Right hindlimb (tissue), 1 donor: ENCODE measurements at regions not wholly inside any gene's neighbourhood (a gene's known extent, or its start where the extent isn't known, plus 50 kb on each side); places are given as distances from the start of the nearest gene placed in this dataset.
A peak's percentile ranks its signal among the peaks of the same experiment; 100 is the strongest.

Source experiments
- DNase-seq: peaks from one replicate; pipeline ENCODE4 v3.0.0-alpha.2; 2018

DNA sequence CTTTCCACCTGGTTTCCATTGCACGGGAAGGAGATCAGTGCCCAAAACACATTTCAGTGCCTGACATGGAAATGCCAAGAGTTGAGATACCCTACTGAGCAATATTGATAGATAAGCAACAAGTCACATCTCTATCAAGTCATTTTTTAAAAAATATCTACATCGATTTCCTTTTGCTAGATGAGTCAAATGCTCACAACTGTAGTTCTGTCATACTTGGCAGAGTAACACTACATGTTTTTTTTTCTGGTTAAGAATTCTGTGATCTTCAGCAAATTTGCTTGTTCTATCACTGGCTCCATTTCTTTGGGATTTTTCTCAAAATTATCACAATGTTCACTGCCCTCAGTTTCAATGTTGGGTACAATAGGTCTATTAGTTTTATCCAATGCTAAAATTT, 145.4 kb downstream of the ZC3H11B start:
- DNase-seq = no peak

DNA sequence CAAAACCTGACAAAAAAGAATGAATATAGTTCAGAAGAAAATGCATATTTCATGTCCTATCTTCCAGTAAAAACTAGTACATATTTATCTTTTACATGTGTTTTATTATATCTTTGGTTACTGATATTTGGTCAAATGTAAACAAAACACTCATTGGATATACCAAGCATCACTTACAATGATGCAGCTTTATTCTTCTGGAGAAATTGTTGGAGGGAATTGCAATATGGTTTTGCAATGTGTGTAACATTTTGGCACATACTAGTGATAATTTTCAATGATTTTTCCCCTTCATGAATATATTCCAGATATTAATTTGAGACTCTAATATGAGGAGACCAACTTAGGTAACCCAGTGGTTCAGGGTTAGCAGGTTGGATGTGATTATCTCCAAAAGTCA, 146.1 kb downstream of the ZC3H11B start:
- no peak for DNase-seq

DNA sequence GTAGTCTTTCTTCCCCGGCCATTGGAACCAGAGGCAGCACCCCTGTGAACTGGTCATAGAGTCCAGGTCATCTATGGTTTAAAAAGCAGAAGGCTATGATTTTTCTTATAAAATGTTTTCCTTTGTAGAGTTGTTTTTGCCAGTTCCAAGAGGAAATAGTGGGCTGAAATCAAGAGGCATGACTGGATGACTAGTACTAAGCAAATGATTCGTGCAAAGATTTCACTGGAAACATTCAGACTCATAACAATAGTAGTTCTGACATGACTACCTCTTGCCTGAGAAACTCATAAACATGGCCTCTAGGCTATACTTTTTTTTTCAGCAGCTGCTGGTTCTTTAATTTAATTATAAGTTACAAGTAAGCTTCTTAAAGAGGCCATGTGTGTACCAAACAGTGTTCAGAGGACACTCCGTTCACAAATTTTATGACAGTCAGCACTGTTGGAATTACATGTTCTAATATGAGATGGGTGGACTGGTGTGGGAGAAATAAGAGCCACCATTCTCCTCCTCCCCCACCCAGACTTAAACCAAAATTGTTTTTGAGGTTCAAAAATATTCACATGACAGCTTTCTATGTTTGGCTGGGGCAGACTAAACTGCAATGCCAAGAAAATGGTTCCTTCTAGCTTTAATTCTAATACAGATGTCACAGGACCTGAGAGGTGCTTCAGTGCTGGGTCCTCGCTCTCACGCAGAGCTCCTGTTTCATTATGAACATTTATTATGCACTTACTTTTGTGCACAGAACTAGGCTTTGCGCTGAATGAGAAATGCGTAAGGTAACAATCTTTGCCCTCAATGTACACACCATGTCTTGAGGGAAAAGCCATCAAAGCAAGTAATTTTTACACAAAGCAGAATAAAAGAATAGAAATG, 147.5 kb downstream of the ZC3H11B start:
- no peak for DNase-seq

DNA sequence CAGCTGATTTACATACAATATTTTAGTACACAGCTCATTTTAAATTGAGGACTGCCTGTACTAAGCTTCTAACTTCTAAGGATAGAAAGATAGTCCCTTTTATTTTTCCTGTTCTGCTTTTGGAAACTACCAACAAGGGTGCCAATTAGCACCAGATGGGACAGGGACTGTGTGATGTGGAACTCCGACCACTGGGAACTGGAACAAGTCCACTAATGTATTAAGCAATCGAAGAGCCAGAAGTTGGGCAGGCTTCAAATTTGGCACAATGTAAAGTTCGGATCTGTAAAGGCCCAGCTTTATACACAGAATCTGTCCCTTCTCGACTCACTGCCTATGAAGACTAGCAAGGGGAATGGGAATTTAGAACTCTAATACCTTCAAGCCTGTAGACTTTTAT, 149.3 kb downstream of the ZC3H11B start:
- peak; percentile 22 for DNase-seq

DNA sequence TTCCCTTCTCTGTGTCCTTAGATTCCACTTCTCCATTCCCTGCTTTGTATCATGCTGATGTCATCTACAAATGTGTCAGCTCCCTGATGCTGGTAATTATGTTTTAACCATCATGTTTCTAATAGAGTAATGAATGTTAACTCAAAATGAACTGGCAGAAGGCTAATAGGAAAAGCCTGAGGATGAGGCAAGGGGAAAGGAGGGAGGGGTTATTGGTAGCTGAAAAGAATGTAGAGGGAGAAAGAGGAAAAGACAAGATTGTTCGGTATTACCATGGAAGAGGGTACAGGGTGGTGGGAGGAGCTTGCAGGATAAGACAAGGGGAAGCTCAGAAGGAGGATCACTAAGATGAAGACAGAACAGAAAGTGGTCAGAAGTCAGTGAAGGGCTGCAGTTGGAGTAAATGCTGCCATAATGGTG, 150.9 kb downstream of the ZC3H11B start:
- DNase-seq = no peak

DNA sequence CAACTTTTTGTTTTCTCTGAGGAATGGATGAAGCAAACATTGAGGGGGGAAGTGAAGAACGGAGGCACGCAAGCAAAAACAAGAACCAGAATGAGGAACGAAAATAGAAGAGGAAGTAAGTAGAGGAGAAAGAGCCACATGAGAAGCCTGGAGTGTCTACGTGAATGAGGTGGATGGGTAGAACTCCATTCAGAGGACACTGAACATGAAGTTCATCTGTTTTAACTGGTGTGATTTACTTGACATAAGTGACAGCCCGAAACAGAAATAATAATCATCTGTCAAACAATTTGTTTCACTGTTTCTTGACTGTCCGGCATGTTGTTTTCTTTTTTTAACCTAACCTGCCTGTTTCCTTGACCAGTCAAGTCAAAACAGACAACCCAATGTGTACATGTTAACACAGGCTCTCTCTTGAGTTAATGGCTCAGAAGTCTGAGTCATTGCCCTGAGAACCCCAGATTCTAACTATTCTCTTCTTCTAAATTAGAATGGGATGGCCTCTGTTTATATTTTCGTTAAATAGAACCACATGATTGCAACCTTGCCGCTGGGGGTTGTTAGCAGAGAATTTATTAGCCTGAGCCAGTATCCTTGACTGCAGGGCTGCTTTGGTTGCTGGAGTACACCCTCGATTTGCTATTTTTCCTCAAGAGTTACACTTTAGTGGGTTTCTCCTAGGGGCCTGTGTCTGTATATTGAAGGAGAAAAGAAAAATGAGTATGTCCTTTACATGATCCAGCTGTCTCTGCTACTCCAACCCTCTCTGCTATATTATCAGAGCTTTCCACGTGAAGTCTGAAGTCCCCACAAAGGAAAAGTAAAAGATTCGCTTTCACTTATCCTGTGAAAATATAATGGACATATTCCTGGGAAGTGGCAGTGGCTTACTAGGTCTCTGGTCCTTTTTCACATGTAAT, 151.7 kb downstream of the ZC3H11B start:
- DNase-seq = no peak

DNA sequence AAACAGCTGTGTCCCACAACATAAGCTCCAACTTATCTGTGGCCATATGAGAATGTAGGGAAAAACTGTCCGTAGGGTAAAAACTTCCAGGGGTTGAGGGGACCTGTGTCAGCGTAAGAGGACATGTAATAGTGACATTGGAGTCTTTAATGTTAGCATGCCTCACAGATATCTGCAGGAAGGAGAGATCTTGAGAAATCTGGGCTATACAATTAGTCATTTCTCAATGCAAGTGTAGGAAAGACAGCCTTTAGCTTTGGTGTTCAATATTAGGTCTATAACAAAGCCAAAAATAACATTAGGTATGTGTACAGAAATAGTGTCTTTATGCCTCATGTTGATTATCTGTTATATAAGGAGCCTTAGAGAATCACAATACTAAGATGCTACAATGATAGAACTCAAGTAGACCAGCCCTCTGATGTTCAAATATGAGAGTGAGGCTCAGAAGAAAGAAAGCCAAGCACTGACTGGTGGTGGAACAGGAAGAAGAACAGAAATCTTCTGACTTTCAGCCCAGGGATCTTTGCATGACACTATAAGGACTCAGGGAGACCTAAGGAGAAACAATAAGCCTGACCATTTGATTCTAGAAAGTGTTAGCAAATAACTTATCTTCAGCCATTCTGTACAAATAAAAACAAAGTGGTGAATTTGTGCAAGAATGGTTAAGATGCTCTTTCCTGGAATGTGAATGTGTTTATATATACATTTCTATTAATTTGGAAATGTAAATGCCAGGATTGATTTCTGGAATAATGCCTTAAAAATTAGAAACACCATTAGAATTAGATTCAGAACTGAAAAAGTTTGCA, 152.6 kb downstream of the ZC3H11B start:
- DNase-seq = no peak

DNA sequence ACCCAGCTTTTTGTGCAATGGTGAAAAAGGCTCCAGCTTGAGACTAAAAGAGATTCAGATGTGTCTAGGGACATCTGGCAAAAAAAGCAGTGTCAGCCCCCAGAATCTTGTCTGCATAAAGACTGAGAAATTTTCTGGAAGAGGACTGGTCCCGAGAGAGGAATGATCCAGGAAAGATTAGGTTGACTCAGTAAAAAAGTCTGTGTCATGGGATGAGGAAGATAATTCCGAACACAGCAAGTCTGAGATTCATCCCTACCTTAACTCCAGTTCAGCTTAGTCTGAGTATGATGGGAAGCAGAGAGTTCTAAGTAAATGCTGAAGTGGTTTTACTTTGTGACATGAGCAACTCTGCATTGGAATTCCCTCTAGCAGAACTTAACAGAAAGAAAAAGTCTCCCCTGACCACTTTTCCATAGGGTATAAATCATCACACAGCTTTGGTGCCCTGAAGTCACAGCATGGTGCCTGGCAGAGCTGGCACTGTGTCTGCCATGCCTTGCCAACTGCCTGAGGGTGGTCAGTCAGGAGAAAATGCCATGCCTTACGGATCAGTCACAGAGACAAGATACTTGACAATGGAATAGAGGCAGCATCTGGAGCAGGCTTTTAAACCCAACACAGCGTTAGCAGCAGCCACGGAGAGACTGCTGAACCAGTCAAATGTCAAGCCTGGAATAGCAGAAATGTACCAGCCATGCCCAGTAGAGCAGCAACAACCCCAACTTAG, 153.4 kb downstream of the ZC3H11B start:
- DNase-seq = peak; percentile 25

DNA sequence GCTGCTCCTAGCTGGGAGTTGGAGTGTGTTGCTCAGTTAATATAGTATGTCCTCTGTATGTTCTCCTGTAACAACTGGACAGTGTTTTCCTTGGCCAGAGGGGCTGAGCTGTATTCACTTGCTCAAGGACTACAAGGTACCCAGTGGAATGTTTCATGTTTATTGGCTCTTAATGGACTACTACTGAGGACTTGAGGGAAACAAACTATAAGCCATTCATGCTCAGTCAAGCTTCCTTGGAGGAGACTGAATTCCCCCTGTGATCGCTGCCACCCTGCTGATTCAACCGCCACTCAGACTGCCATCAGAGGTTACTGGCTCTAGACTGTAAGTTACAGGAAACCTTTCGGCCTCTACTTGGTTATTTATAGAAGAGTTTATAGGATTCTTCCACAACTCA, 166.6 kb downstream of the ZC3H11B start:
- DNase-seq = no peak

DNA sequence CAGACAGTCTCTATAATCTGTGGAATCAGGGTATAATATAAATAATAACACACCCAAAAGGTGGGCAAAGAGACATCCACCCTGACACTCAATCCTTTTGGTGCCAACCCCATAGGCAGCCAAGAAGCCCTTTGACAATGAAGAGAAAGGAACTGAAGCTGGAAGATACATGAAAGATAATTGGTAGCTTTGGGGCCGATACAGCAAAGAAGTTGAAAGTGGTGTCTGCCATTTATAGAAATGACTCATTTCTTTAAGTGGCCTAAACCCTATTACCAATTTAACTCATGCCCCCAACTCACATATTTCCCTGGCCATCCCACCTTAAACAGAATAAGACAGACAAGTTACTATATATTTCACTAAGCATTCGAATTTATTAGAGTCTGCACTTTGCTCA, 167.0 kb downstream of the ZC3H11B start:
- DNase-seq = no peak

DNA sequence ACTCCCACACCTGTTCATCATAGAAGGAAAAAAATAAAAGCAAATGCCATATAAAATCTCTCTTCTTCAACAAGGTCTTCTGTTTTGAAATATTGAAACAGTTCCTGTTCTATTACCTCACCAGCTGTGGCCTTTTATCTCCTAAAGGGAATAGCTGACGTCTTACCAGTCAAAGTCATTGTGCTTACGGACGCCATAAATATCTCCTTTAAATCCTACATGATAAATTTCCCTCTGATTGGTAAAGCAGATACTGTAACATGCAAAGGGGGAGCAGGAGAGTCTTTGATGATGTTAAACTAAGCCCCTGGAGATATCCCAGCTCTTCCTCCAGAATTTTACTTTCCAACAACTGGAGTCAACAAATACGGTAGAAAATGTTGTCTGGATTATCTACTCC, 168.4 kb downstream of the ZC3H11B start:
- DNase-seq = no peak

DNA sequence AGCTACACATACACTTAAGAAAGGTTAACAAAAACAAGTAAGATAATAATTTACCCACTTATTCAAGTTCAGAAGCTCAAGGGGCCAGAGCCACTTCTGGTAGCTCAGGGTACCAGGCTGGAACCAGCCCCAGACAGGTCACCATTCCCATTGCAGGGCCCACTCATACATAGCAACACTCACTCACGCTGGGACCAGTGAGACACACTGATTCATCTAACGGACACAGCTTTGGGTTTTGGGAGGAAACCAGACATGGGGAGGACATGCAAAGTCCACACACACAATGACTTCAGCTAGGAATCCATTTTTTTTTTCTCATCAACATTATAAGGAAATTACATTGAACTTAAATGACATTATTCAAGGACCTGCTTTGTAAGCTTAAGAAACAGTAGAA, 169.1 kb downstream of the ZC3H11B start:
- DNase-seq = no peak

DNA sequence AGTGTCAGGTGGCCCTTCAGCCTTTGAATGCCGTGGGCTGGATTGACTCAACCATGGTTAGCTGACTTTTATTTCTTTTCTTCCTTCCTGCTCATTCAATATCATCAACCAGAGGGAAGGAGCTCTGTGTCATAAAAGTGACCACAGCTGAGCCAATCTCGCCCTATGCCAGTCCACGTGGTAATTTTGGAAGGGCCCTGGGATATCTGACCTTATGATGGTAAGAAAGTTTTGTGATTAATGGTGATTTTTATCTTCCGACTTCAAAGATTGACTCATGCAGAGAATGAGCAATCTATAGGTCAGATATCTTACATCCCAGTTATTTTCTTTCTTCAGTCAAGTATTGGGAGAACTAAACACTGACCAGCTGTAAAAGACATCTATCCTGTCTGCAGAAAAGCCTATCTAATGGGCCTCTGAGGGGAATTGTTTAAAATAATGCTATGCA, 170.3 kb downstream of the ZC3H11B start:
- no peak for DNase-seq

DNA sequence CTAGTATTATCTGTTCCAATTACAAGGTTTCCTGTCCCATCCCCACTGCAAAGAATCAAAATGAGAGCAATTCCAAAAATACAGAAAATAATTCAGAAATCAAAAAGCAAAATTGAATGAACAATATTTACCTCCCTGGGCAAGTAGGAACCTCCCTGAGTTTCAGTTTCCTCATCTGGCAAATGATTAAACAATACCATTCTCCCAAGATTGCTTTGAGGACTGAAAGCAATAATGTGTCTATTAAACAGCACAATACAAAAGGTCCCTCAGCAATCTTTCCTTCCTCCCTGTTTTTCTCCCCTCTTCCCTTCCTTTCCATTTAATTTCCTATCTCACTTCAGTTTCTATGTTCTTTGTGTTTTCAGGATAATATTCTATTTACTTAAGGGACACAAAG, 171.0 kb downstream of the ZC3H11B start:
- no peak for DNase-seq

DNA sequence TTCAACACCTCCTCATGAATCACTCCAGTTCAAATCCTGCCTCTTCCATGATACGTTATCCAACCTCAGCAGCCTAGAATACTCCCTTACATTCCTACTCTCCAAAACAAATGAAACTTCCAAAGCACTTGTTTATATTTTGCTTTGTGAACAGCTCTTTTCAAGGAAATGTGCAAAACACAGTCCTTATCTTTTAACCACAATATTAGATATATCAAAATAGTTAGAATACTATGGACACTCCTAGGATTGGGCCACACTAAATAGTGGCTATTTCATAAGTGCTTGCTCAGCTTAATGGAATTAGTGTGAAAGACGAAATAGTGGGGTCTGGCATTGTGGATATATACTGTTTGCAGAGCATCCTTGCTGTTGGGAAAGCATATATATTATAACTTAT, 173.5 kb downstream of the ZC3H11B start:
- no peak for DNase-seq

DNA sequence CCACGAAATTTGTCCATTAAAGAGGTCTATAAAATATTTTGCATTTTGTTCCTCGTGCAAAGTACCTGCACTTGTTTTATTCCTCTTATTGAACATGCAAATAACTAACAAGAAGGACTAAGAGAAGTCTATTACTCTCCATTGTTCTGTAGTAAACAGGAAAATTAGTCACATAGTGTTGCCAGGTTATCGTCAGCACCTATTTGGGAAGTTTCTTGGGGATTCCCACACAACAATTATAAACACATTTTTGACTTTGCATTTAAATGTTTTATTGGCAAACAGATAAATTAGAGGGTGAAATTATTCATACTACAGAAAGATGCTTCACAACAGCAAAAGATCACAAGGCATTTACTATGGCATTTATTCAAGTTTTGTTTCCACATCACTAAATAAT, 174.5 kb downstream of the ZC3H11B start:
- DNase-seq = no peak

DNA sequence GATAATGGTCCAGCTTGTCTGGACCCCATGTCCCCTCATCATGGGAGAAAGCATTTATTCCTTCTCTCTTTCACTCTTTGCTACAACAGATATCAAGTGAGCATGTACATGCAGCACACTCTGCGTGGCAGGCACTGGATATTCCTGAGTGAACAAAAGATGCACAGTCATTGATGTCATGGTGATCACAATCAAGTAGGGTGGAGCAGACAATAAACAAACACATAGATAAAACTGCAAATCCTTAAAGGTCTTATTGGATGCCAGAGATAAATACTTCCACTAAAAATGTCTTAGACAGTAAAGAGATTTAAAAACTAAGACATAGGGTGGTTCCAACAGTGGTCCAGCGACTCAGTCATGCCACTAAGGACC, 178.0 kb downstream of the ZC3H11B start:
- DNase-seq = no peak

DNA sequence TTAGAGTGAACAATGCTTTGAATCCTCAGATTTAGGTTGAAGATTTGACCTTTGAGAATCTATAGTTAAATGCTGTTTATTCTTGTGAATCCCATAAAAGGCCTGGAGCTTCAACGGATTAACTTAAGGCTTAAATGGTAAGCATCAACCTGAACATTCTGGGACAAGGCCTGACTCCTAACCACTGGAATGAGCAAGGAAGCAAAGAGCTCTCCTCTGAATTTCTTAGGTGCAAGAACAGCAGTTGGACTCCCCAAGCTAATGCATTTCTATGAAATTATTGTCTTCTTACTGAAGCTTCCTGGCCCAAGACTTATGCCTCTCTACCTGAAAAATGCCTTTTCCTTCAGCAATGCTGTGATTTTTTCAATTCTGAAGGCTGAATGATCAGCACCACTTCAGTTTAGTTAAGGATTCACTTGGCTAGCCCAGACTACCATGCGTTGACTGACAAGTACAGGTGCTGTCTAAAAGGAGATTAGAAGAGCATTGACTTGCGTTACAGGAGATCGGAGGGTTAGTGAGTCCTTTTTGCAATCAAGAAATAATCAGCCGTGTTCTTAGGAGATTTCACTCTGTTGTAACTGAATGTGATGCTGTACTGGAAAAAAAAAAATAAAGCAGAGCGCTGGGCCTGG, 178.5 kb downstream of the ZC3H11B start:
- no peak for DNase-seq

DNA sequence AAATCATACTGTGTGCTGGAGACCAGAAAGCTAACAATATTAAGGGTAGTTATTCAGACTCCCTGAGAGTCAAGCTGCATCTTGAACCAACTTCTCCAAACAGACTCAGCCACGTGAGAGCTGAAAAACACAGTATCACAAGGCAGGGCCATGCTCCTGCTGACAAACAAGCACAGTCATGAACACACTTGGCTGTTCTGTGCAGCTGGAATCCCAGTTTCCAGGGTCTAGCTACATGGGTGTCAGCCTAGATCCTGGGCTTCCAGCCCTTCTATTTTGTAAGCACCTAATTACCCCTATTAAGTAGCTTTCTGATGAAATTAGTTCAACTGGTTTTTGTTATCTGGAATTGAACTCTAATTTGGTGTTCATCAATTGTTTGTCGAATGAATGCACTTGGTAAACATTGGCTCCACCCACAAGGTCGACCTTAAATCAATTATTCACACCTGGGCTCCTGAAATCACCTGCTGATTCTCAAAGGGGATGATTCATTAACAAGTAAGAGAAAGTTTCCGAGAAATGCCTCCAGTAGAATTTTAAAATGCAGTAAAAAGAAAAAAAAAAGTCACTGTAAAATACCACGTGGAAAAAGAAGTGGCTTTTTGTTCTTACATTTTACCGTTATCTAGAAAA, 179.3 kb downstream of the ZC3H11B start:
- DNase-seq = no peak

DNA sequence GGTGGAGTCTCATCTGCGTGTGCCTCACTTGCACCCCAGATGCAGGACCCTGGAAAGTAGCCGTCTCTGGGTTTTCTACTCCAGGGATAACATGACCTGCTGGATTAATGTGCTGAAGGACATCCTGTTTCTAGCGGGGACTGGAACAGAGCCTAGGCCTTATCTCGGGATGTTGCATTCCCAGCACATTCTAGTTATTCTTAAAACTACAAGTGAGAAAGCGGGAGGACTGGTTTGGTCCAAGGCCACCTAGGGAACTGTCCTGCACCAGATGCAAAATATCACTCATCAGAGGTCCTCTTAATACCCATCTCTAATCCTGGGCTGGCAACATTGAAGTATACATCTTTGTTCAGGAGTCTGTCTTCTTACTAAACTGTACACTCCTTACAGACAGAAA, 179.9 kb downstream of the ZC3H11B start:
- no peak for DNase-seq

DNA sequence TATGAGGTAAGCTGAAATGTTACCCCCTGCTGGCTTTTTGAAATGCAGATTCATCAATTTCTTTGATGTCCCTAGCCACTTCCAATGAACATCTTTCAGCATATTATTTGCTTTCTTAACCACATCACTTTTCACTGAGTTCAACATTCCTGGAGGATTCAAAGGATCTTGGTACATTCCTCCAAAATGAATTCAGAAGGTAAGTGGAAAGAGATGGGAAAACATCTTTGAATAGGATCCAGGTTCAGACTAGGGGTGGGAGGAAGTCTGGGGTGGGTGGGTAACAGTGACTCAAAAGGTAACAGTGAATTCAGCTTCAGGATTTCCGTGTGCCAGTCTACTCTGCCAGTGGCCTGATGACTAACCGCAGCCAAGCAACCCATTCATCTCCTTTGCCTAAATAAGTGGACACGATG, 180.7 kb downstream of the ZC3H11B start:
- DNase-seq = no peak
